Thoracic aorta (tissue), 2 donors: ENCODE measurements at regions not wholly inside any gene's neighbourhood (a gene's known extent, or its start where the extent isn't known, plus 50 kb on each side); places are given as distances from the start of the nearest gene placed in this dataset.

Experiments used
- ATAC-seq: fragments of 150-250 bp; one replicate; pipeline ENCODE4 v1.8.0; 2017; ENCODE audit warnings: low read depth; ENCODE audit not compliant: insufficient number of reproducible peaks, low FRiP score
- DNase-seq: peaks from one replicate; pipeline ENCODE4 v3.0.0-alpha.2; 2020; ENCODE audit warnings: low spot score
- H3K27ac ChIP-seq, 2 donors: fragments of 200-600 bp; sonication (generic); 1 replicate in 1 of 2; 2 replicates in 1 of 2; pipeline ENCODE4 v1.5.1; 2016; ENCODE audit warnings: mild to moderate bottlenecking in 2 of 2, moderate library complexity in 2 of 2
- H3K27me3 ChIP-seq: fragments of 200-600 bp; sonication (generic); replicated peaks from 2 replicates; pipeline ENCODE4 v1.6.0; 2016; ENCODE audit warnings: mild to moderate bottlenecking; ENCODE audit not compliant: insufficient read depth
- H3K36me3 ChIP-seq: fragments of 200-600 bp; sonication (generic); one replicate; pipeline ENCODE4 v1.5.1; 2016
- H3K4me1 ChIP-seq, 2 donors: fragments of 200-600 bp; sonication (generic); 1 replicate in 1 of 2; 2 replicates in 1 of 2; pipeline versions ENCODE4 v1.5.1 to v1.6.0; 2016; ENCODE audit warnings: low read depth in 2 of 2, mild to moderate bottlenecking in 1 of 2; ENCODE audit not compliant: control insufficient read depth in 1 of 2
- H3K4me3 ChIP-seq: fragments of 200-600 bp; sonication (generic); 2 replicates; pipeline ENCODE4 v1.5.1; 2016; ENCODE audit warnings: mild to moderate bottlenecking
- H3K9me3 ChIP-seq: fragments of 200-600 bp; sonication (generic); 2 replicates; pipeline ENCODE4 v1.5.1; 2016
- CTCF ChIP-seq: fragments of 200-600 bp; sonication (generic); IDR thresholded peaks from one replicate; pipeline ENCODE4 v1.5.1; 2019; ENCODE audit warnings: antibody characterized with exemption

- Histone ChIP-seq H3K4me3 (no peak overlapping the region), H3K4me1 (no peaks in the 10 kb centered on the region), H3K27ac (no peak overlapping the region), H3K27me3 (no peaks in the 10 kb centered on the region), H3K9me3 (no peaks in the 10 kb centered on the region), H3K36me3 (no peaks in the 10 kb centered on the region)
- no peak for DNase-seq
- no peak for TF ChIP-seq CTCF
- ATAC-seq: no peak
These were observed 216.3 kb upstream of the NLRP1 start for GRCh38 chr17:5800646-5801045.

GRCh38 chr17:5804251-5804650 lies 219.9 kb upstream of the NLRP1 start:
- H3K27me3 ChIP-seq: no peaks in the 10 kb centered on the region
- no peaks in the 10 kb centered on the region for H3K36me3 ChIP-seq
- TF ChIP-seq CTCF: no peak
- H3K27ac ChIP-seq: no peak overlapping the region
- H3K4me3 ChIP-seq: no peak overlapping the region
- ATAC-seq (no peak), DNase-seq (no peak)
- peaks cover 8% of the 10 kb centered on the region for H3K9me3 ChIP-seq
- no peaks in the 10 kb centered on the region for H3K4me1 ChIP-seq

GRCh38 chr17:5809056-5809455 lies 224.7 kb upstream of the NLRP1 start:
- TF ChIP-seq CTCF: no peak
- no peak for ATAC-seq
- DNase-seq: no peak
- H3K36me3 ChIP-seq: no peaks in the 10 kb centered on the region
- H3K9me3 ChIP-seq: peaks cover 22% of the 10 kb centered on the region
- no peak overlapping the region for H3K4me3 ChIP-seq
- no peak overlapping the region for H3K27ac ChIP-seq
- H3K4me1 ChIP-seq: no peaks in the 10 kb centered on the region
- no peaks in the 10 kb centered on the region for H3K27me3 ChIP-seq

- no peak for TF ChIP-seq CTCF
- Histone ChIP-seq H3K4me1 (no peaks in the 10 kb centered on the region), H3K27ac (no peak overlapping the region), H3K27me3 (no peaks in the 10 kb centered on the region), H3K4me3 (no peak overlapping the region), H3K36me3 (no peaks in the 10 kb centered on the region), H3K9me3 (peaks cover 22% of the 10 kb centered on the region)
- DNase-seq (no peak), ATAC-seq (no peak)
These were observed 225.4 kb upstream of the NLRP1 start for GRCh38 chr17:5809580-5810188.

- Histone ChIP-seq H3K27ac (no peak overlapping the region), H3K36me3 (no peaks in the 10 kb centered on the region), H3K9me3 (peaks cover 22% of the 10 kb centered on the region), H3K27me3 (no peaks in the 10 kb centered on the region), H3K4me3 (no peak overlapping the region), H3K4me1 (no peaks in the 10 kb centered on the region)
- TF ChIP-seq CTCF: no peak
- no peak for ATAC-seq
- DNase-seq: no peak
These were observed 228.3 kb upstream of the NLRP1 start for GRCh38 chr17:5812590-5812989.
